Right ventricle myocardium inferior (tissue), 1 donor: ENCODE measurements at regions not wholly inside any gene's neighbourhood (a gene's known extent, or its start where the extent isn't known, plus 50 kb on each side); places are given as distances from the start of the nearest gene placed in this dataset.
"Not testable (repeated sequence)": the region's sequence is repeated elsewhere in the genome, so short reads cannot be mapped to it uniquely, and the experiment has no call there.

ENCODE experiments used
- ATAC-seq: fragments of 200-7000 bp; cut with Tn5 transposase; one replicate; pipeline ENCODE4 v1.9.1; 2020; ENCODE audit warnings: mild to moderate bottlenecking, moderate library complexity
- DNase-seq: peaks from one replicate; pipeline ENCODE4 v3.0.0; 2021; ENCODE audit errors: missing footprints
- intact Hi-C: fragments of 100-400 bp; cut with DNase I; formaldehyde crosslinking; loops from one replicate; pipeline ENCODE4 v1.11.0; 2022
- donor health status: DM: no; HTN: yes; CAD: no; lungs with severe emphysema.

GRCh38 chr14:71339650-71340415, 432.6 kb downstream of the PCNX1 start:
- intact Hi-C loops = no loop called here
- DNase-seq (no peak), ATAC-seq (no peak)

DNA sequence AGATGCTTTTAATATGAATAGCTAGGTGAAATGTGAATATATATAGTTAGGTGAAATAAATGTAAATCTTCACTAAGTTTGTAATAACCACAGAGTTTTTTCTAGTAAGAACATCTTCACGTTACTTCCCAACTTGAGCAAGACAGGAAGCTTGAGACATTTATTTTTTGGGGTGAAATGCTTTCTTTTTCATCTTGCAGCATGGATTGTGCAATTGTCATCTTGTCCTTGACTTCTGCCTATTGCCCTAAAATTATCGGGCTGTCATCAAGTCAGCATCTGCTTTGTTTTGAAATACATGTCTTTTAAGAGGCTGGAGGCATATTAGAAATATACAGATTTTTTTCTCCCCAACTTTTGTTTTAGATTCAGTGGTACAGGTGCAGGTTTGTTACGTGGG, 433.9 kb downstream of the PCNX1 start:
- no peak for ATAC-seq

GRCh38 chr14:71343724-71344123, 436.5 kb downstream of the PCNX1 start:
- no peak for DNase-seq
- intact Hi-C loops = no loop called here
- no peak for ATAC-seq

More for the DNA sequence above, 433.9 kb downstream of the PCNX1 start:
- intact Hi-C loops = no loop called here
- no peak for DNase-seq

- no peak for DNase-seq
- intact Hi-C loops = no loop called here
- no peak for ATAC-seq
These were observed 437.2 kb downstream of the PCNX1 start for GRCh38 chr14:71344506-71344905.

DNA sequence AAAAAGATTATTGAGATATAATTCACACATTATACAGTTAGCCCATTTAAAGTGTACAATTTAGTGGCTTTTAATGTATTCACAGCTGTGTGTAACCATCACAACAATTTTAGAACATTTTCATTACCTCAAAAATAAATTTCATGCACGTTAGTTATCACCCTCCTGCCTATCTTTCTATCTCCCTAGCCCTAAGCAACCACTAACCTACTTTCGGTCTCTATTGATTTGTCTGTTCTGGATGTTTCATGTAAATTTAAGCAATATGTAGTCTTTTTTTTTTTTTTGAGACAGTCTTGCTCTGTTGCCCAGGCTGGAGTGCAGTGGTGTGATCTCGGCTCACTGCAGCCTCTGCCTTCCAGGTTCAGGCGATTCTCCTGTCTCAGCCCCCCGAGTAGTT, 439.4 kb downstream of the PCNX1 start:
- intact Hi-C loops = no loop called here
- DNase-seq (no peak), ATAC-seq (no peak)

- intact Hi-C loops = no loop called here
- no peak for DNase-seq
- no peak for ATAC-seq
These were observed 441.1 kb downstream of the PCNX1 start for GRCh38 chr14:71348394-71348793.

DNA sequence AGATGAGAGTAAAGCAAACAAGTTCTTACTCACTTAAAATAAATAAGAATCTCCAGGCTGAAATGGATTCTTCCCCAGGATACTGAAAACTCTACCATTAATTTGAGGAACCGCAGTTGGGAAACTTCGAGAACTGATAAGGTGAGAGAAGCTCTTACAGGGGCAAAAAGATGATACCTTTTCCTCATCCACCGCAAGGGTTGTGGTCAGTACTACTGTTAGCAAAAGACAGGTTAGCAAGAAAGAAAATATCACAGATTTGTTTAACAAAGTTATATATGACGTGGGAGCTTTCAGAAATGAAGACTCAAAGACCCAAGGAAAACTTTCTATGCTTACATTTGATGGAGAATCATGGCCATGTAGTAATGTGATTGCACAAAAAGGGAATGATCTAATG, 441.6 kb downstream of the PCNX1 start:
- DNase-seq = no peak
- no peak for ATAC-seq
- intact Hi-C loops = no loop called here

DNA sequence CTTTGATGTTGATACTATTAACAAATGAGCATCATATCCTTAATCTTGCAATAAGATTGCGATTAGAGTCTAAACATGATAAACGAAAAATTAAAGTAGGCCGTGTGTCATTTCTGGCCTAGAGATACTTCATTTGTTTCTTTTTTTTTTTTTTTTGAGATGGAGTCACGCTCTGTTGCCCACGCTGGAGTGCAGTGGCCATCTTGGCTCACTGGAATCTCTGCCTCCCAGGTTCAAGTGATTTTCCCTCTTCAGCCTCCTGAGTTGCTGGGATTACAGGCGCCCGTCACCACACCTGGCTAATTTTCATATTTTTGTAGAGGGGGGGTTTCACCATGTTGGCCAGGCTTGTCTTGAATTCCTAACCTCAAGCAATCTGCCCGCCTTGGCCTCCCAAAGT, 446.9 kb downstream of the PCNX1 start:
- ATAC-seq = no peak
- intact Hi-C loops = no loop called here
- DNase-seq = no peak

DNA sequence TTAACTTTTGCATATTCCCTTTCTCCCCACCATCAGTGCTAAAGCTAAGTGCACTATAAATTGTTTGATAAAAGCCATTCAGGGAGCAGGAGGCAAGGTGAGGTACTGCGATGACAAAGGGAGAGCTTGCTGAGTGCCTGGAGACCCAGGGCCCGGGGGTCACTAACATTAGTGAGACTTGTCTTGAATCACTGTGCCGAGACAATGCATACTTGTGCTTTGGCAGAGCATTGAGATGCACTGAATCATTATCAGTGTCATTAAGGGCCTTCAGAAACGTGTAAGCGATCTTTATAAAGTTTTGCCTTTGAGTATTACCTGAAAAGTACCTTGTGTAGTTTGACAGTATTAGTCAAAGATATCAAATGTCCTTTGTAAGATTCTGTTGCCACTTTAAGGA, 447.5 kb downstream of the PCNX1 start:
- ATAC-seq (no peak), DNase-seq (no peak)
- intact Hi-C loops = no loop called here

- DNase-seq (no peak), ATAC-seq (peak; percentile 79)
These were observed 448.3 kb downstream of the PCNX1 start for GRCh38 chr14:71355324-71356201.

DNA sequence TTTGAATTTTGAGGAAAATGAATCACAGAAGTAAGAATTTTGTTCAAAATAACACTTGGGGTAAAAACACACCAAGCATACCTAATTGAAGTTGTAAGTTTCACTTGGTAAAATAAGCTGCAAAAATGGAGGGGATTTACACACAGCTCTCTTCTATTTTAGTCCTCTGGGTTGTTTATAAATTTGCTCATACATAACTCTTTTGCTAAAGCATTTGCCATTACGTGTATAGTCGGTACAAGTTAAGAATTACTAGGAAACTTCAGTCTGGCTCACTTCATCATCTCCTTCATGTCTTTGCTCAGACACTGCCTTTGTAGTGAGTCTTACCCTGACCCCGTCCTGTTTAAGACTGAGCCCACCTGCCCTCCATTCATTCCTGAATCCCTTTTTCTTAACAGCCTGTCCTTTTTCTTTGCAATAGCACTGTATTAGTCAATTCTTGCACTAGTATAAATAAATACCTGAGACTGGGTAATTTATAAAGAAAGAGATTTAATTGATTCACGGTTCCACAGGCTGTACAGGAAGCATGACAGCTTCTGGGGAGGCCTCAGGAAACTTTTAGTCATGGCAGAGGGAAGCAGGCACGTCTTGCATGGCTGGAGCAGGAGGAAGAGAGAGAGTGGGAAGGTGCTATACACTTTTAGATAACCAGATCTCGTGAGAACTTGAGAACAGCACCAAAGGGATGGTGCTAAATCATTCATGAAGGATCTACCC, 451.1 kb downstream of the PCNX1 start:
- ATAC-seq (no peak), DNase-seq (no peak)
- intact Hi-C loops = no loop called here

More at GRCh38 chr14:71355324-71356201, 448.3 kb downstream of the PCNX1 start:
- intact Hi-C loops = no loop called here

- intact Hi-C loops, ATAC-seq, DNase-seq: not testable (repeated sequence)
These were observed 451.7 kb downstream of the PCNX1 start for GRCh38 chr14:71358932-71359421.

DNA sequence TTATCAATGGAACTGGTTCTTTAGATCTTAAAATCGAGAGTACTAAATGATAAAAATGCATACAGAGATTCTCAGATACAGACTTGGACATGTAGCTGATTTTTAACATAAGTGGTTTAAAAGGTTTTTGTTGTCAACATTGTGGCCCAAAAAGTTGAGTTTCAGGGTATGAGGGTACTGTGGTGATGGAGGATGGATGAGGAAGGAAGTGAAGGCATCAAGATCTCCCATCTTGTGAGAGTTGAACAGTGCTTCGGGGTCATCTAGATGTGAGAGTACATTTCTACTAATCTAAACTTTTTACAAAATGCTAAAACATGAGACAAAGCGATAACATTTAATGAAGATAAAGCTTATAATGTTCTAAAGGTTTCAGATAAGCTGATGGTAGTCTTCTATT, 452.6 kb downstream of the PCNX1 start:
- intact Hi-C loops = no loop called here
- ATAC-seq (no peak), DNase-seq (no peak)

- ATAC-seq (no peak), DNase-seq (no peak)
- intact Hi-C loops = no loop called here
These were observed 454.1 kb downstream of the PCNX1 start for GRCh38 chr14:71361336-71361735.

GRCh38 chr14:71361874-71362273, 454.6 kb downstream of the PCNX1 start:
- intact Hi-C loops = no loop called here
- DNase-seq (no peak), ATAC-seq (no peak)

DNA sequence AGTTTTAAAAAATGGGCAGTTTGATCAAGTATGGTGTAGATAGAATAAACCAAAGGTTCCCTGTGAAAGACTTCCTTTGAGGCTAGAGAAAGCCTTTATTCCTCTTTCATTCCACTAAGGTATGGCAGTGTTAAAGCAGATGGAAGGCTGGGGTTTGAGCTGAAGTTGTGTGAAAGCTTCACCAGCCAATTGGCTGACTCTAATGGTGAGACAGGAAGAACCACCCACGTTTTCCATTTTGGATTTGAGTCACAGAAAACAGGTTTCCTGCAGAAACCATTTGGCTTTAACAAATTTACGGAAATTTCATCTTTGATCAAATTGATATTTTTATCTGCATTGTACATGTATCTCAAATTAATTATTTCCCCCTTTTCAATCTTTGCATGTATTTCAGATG, 455.0 kb downstream of the PCNX1 start:
- intact Hi-C loops = no loop called here
- no peak for ATAC-seq
- DNase-seq = no peak

GRCh38 chr14:71362920-71363584, 455.8 kb downstream of the PCNX1 start:
- peak; percentile 48 for ATAC-seq
- no peak for DNase-seq
- intact Hi-C loops = no loop called here

DNA sequence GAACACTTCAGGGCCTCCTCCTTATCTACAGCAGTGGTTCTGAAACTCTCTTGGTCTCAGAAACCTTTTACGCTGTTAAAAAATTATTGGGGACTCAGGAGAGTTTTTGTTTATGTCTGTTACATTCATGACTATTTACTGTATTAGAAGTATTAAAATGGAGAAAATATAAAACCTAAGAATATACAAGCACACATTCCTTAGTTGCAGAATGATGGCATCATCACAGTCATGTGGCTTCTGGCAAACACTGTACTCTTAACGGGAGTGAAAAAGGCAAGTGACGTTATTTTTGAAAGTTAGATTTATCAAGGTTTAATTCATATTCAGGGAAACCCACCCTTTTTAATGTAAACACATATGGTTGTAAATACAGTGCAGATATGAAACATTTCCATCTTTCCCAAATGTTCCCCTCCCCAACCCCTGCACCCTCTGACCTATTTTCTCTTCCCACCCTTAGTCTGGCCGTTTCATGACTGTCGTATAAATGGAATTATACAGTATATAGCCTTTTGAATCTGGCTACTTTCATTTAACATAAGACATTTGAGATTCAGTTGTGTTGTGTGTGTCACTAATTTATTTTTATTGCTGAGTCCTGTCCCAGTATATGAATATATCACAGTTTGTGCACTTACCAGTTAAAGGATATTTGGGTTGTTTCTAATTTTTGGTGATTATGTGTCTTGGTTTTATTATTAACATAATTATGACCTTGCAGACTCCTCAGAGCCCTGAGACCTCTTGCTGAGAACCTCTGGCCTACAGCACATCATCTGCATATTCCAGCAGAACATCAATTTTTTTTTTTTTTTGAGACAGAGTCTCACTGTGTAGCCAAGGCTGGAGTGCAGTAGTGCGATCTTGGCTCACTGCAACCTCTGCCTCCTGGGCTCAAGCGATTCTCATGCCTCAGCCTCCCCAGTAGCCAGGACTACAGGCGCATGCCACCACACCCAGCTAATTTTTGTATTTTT, 457.0 kb downstream of the PCNX1 start:
- DNase-seq (no peak), ATAC-seq (no peak)
- intact Hi-C loops = no loop called here
